ENCODE measurements at regions not wholly inside any gene's neighbourhood (a gene's known extent, or its start where the extent isn't known, plus 50 kb on each side); places are given as distances from the start of the nearest gene placed in this dataset.

DNA sequence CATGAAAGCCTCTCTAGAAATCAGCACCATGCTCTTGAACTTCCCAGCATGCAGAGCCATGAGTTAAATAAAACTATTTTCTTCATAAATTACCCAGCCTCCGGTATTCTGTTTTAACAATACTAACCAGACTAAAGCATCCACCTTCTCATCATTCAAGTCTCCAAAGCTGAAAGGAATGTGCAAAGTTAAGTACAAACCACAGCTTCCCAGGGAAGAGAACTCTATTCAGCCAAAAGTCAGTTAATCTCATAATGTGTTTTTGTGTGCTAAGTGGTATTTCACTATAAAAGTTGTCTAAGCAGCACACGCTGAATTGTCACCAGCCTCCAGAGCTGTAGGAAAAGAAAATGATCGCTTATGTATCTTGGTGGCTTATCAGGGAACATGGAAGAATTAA lies 135.5 kb upstream of the KCNH8 start:
- TF ChIP-seq ZBTB7A (IDR thresholded peaks at IDR 0.05; ENCODE audit: low read depth), result no peak
- no peak for TF ChIP-seq CREB1 (IDR thresholded peaks at IDR 0.05; ENCODE audit: low read depth)
- TF ChIP-seq RAD21 (IDR thresholded peaks at IDR 0.05; ENCODE audit: low read depth), result no peak
- no peak for TF ChIP-seq CEBPB (IDR thresholded peaks at IDR 0.05)
- TF ChIP-seq, protein P1, sequence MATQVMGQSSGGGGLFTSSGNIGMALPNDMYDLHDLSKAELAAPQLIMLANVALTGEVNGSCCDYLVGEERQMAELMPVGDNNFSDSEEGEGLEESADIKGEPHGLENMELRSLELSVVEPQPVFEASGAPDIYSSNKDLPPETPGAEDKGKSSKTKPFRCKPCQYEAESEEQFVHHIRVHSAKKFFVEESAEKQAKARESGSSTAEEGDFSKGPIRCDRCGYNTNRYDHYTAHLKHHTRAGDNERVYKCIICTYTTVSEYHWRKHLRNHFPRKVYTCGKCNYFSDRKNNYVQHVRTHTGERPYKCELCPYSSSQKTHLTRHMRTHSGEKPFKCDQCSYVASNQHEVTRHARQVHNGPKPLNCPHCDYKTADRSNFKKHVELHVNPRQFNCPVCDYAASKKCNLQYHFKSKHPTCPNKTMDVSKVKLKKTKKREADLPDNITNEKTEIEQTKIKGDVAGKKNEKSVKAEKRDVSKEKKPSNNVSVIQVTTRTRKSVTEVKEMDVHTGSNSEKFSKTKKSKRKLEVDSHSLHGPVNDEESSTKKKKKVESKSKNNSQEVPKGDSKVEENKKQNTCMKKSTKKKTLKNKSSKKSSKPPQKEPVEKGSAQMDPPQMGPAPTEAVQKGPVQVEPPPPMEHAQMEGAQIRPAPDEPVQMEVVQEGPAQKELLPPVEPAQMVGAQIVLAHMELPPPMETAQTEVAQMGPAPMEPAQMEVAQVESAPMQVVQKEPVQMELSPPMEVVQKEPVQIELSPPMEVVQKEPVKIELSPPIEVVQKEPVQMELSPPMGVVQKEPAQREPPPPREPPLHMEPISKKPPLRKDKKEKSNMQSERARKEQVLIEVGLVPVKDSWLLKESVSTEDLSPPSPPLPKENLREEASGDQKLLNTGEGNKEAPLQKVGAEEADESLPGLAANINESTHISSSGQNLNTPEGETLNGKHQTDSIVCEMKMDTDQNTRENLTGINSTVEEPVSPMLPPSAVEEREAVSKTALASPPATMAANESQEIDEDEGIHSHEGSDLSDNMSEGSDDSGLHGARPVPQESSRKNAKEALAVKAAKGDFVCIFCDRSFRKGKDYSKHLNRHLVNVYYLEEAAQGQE (IDR thresholded peaks at IDR 0.05; ENCODE audit: low read depth), result no peak
- TF ChIP-seq, protein P2, sequence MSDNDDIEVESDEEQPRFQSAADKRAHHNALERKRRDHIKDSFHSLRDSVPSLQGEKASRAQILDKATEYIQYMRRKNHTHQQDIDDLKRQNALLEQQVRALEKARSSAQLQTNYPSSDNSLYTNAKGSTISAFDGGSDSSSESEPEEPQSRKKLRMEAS (IDR thresholded peaks at IDR 0.05), result no peak
- no peak for TF ChIP-seq TAF1 (IDR thresholded peaks at IDR 0.05; ENCODE audit: low read depth)

Data from Ishikawa (cell line).